NT2/D1 (cell line): ENCODE measurements at regions not wholly inside any gene's neighbourhood (a gene's known extent, or its start where the extent isn't known, plus 50 kb on each side); places are given as distances from the start of the nearest gene placed in this dataset.

ENCODE experiments used
- DNase-seq: peaks from one replicate; pipeline ENCODE4 v3.0.0-alpha.2; 2011; ENCODE audit warnings: low read depth, low spot score
- H3K27me3 ChIP-seq: 2 replicates; pipeline ENCODE4 v1.6.0; 2011; ENCODE audit warnings: mild to moderate bottlenecking; ENCODE audit not compliant: insufficient read length, insufficient read depth
- H3K36me3 ChIP-seq: 2 replicates; pipeline ENCODE4 v1.6.1; 2011; ENCODE audit warnings: mild to moderate bottlenecking, low read length, mixed read lengths; ENCODE audit not compliant: insufficient read depth, insufficient read length
- H3K4me1 ChIP-seq: 2 replicates; pipeline ENCODE4 v1.5.1; 2011; ENCODE audit not compliant: insufficient read depth, insufficient read length
- H3K4me3 ChIP-seq: 2 replicates; pipeline ENCODE4 v1.5.1; 2011; ENCODE audit warnings: low read depth; ENCODE audit not compliant: insufficient read length
- H3K9ac ChIP-seq: 2 replicates; pipeline ENCODE4 v1.6.0; 2011; ENCODE audit warnings: low read depth; ENCODE audit not compliant: insufficient read length
- H3K9me3 ChIP-seq: 2 replicates; pipeline ENCODE4 v1.5.1; 2011; ENCODE audit warnings: mild to moderate bottlenecking, low read length; ENCODE audit not compliant: insufficient read depth
- SUZ12 ChIP-seq: IDR thresholded peaks from 2 replicates; pipeline ENCODE4 v1.6.1; 2011; ENCODE audit not compliant: insufficient read length, insufficient read depth; ENCODE audit errors: extremely low read depth
- YY1 ChIP-seq: IDR thresholded peaks from 2 replicates; pipeline ENCODE4 v1.6.1; 2011; ENCODE audit not compliant: insufficient read length, insufficient read depth
- ZNF274 ChIP-seq: IDR thresholded peaks from 2 replicates; pipeline ENCODE4 v1.6.1; 2011; ENCODE audit warnings: mild to moderate bottlenecking, low read depth, low read length

- H3K4me3 ChIP-seq: no peak overlapping the region
- H3K36me3 ChIP-seq: no peaks in the 10 kb centered on the region
- no peaks in the 10 kb centered on the region for H3K27me3 ChIP-seq
- TF ChIP-seq SUZ12 (no peak), ZNF274 (no peak), YY1 (no peak)
- no peak overlapping the region for H3K9ac ChIP-seq
- peaks cover 8% of the 10 kb centered on the region for H3K4me1 ChIP-seq
- H3K9me3 ChIP-seq: peaks cover 7% of the 10 kb centered on the region; the same call in 1 of the 2 replicates
- DNase-seq: no peak
Measured at GRCh38 chr11:119970555-119971304, 167.2 kb downstream of the TRIM29 start.

GRCh38 chr11:119964136-119965025 is 173.5 kb downstream of the TRIM29 start:
- no peaks in the 10 kb centered on the region for H3K27me3 ChIP-seq
- peaks cover 5% of the 10 kb centered on the region for H3K4me1 ChIP-seq
- H3K9me3 ChIP-seq: peaks cover 7% of the 10 kb centered on the region; the same call in 1 of the 2 replicates
- no peak for TF ChIP-seq YY1
- no peak for TF ChIP-seq ZNF274
- TF ChIP-seq SUZ12: no peak
- no peaks in the 10 kb centered on the region for H3K36me3 ChIP-seq
- H3K9ac ChIP-seq: no peak overlapping the region
- peak; percentile 84 for DNase-seq
- no peak overlapping the region for H3K4me3 ChIP-seq

- TF ChIP-seq ZNF274 (no peak), SUZ12 (no peak), YY1 (no peak)
Measured at GRCh38 chr11:119957951-119958350, 180.0 kb downstream of the TRIM29 start.

DNA sequence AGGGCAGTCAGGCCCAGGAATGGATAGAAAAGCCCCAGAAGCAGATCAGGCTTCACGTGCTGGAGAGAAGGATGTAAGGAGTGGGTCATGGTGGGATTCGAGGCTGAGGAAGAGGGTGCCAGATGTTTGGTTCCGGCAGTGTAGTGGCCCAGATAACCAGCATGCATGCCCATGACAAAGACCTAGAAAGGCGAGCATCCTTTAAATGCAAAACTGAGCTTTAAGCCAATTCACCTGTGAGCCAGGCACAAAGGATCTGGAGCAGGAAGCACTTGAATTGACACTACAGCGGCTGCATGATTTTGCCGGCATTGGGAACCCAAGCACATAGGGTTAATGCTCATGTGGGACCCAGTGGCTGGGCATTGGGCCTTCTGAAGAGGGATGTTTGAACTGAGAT is 185.5 kb downstream of the TRIM29 start:
- Histone ChIP-seq H3K9me3 (no peaks in the 10 kb centered on the region), H3K27me3 (no peaks in the 10 kb centered on the region), H3K9ac (no peak overlapping the region), H3K4me1 (no peaks in the 10 kb centered on the region), H3K4me3 (no peak overlapping the region), H3K36me3 (no peaks in the 10 kb centered on the region)
- no peak for DNase-seq
- no peak for TF ChIP-seq SUZ12
- no peak for TF ChIP-seq ZNF274
- TF ChIP-seq YY1: no peak

More at GRCh38 chr11:119957951-119958350, 180.0 kb downstream of the TRIM29 start:
- no peaks in the 10 kb centered on the region for H3K36me3 ChIP-seq
- H3K9ac ChIP-seq: no peak overlapping the region
- no peak overlapping the region for H3K4me3 ChIP-seq
- no peaks in the 10 kb centered on the region for H3K4me1 ChIP-seq
- DNase-seq: no peak
- no peaks in the 10 kb centered on the region for H3K27me3 ChIP-seq
- no peaks in the 10 kb centered on the region for H3K9me3 ChIP-seq

DNA sequence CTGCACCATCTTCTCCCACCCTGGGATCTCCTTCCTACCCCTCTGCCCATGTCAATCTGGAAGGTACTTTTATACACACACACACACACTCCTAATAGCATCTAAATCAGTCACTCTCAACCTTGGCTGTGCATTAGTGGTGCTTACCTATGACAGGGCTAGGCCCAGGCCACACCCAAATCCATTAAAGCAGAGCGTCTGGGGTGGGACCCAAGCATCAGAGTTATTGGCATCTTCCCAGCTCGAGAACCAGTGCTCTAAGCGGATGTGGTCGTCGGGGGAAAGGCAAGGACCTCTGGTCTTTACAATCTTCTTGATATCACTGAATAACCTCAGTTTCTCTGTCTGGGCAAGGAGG is 194.6 kb downstream of the TRIM29 start:
- TF ChIP-seq YY1 (no peak), ZNF274 (no peak), SUZ12 (no peak)
- H3K4me1 ChIP-seq: peaks cover 5% of the 10 kb centered on the region
- no peak for DNase-seq

GRCh38 chr11:119942583-119943297 is 195.2 kb downstream of the TRIM29 start:
- H3K36me3 ChIP-seq: no peaks in the 10 kb centered on the region
- peaks cover 5% of the 10 kb centered on the region for H3K4me1 ChIP-seq
- H3K9ac ChIP-seq: no peak overlapping the region
- no peaks in the 10 kb centered on the region for H3K9me3 ChIP-seq
- DNase-seq: no peak
- H3K4me3 ChIP-seq: no peak overlapping the region
- H3K27me3 ChIP-seq: no peaks in the 10 kb centered on the region
- TF ChIP-seq YY1: no peak
- no peak for TF ChIP-seq ZNF274
- no peak for TF ChIP-seq SUZ12

More for the DNA sequence above, 194.6 kb downstream of the TRIM29 start:
- no peaks in the 10 kb centered on the region for H3K9me3 ChIP-seq
- no peak overlapping the region for H3K9ac ChIP-seq
- no peak overlapping the region for H3K4me3 ChIP-seq
- H3K36me3 ChIP-seq: no peaks in the 10 kb centered on the region
- H3K27me3 ChIP-seq: no peaks in the 10 kb centered on the region
